BLaER1 (cell line): ENCODE measurements at regions not wholly inside any gene's neighbourhood (a gene's known extent, or its start where the extent isn't known, plus 50 kb on each side); places are given as distances from the start of the nearest gene placed in this dataset.

Experiments
- H3K27ac ChIP-seq: shearing (Covaris generic); formaldehyde crosslinking; 2 replicates; pipeline ENCODE4 v1.8.1; 2022
- H3K27me3 ChIP-seq: shearing (Covaris generic); formaldehyde crosslinking; 2 replicates; pipeline ENCODE4 v1.8.1; 2022
- H3K36me3 ChIP-seq: shearing (Covaris generic); formaldehyde crosslinking; 2 replicates; pipeline ENCODE4 v1.8.1; 2022
- H3K4me1 ChIP-seq: shearing (Covaris generic); formaldehyde crosslinking; 2 replicates; pipeline ENCODE4 v1.8.1; 2022
- H3K4me2 ChIP-seq: shearing (Covaris generic); formaldehyde crosslinking; 2 replicates; pipeline ENCODE4 v1.8.1; 2022
- H3K4me3 ChIP-seq: shearing (Covaris generic); formaldehyde crosslinking; 2 replicates; pipeline ENCODE4 v1.8.1; 2022
- H3K9ac ChIP-seq: shearing (Covaris generic); formaldehyde crosslinking; 2 replicates; pipeline ENCODE4 v1.8.1; 2022
- H3K9me3 ChIP-seq: shearing (Covaris generic); formaldehyde crosslinking; 2 replicates; pipeline ENCODE4 v1.8.1; 2022
- H4K20me1 ChIP-seq: shearing (Covaris generic); formaldehyde crosslinking; 2 replicates; pipeline ENCODE4 v1.8.1; 2022
- Cebpa-rat ChIP-seq: shearing (Covaris generic); IDR thresholded peaks from 2 replicates; pipeline ENCODE4 v1.8.1; 2022

DNA sequence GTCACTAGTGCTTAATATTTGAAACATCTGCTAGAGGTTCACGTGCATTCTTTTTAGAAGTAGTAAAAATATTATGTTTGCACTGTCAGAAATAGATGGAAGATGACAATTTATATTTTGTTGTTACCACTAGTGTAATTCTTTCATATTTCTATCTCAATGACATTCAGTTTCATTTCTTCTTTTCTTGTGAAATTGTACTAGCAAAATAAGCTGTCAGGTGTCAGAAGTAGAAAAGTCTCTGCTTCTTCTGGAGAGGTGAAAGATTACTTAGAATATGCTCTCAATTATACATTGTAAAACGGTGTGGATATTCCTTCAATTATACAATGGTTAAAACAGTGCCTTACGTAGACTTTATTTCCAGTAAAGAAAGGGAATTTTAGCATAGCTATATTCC, 395.4 kb downstream of the CSNK1G3 start:
- no peak overlapping the region for H3K4me2 ChIP-seq
- TF ChIP-seq Cebpa-rat: no peak
- no peaks in the 10 kb centered on the region for H3K27me3 ChIP-seq
- H3K4me3 ChIP-seq: no peak overlapping the region
- H4K20me1 ChIP-seq: no peaks in the 10 kb centered on the region
- H3K36me3 ChIP-seq: no peaks in the 10 kb centered on the region
- H3K9ac ChIP-seq: no peak overlapping the region
- H3K9me3 ChIP-seq: no peaks in the 10 kb centered on the region
- H3K27ac ChIP-seq: no peak overlapping the region
- H3K4me1 ChIP-seq: no peaks in the 10 kb centered on the region

DNA sequence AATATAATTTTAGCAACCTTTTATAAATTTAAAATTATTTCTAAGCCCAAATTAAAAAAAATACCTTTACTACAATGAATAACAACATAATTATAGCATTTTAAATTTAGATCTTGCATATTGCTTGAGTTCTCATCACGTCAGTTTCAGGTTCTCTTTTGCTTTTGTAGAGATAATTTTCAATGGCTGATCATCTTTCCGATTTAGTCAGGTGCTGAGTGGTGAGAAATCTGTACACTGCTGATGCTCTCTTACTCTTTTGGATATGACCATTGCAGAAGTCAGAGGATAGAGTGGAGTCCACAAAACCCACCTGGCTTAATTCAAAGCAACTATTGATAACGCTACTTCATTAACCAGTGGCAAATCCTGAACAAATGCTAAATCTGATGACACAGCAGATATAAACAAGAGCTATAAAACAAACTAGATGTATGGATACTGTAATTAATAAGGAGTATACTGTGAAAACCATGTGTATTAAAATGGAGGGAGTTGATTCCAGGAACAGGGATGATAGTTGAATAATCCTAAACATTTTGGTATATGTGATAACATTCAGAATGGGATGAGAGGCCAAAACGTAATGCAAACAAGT, 394.8 kb downstream of the CSNK1G3 start:
- Histone ChIP-seq H3K4me3 (no peak overlapping the region), H3K36me3 (no peaks in the 10 kb centered on the region), H3K27ac (no peak overlapping the region), H3K9ac (no peak overlapping the region), H4K20me1 (no peaks in the 10 kb centered on the region), H3K9me3 (no peaks in the 10 kb centered on the region), H3K4me1 (no peaks in the 10 kb centered on the region), H3K27me3 (no peaks in the 10 kb centered on the region), H3K4me2 (no peak overlapping the region)
- no peak for TF ChIP-seq Cebpa-rat

DNA sequence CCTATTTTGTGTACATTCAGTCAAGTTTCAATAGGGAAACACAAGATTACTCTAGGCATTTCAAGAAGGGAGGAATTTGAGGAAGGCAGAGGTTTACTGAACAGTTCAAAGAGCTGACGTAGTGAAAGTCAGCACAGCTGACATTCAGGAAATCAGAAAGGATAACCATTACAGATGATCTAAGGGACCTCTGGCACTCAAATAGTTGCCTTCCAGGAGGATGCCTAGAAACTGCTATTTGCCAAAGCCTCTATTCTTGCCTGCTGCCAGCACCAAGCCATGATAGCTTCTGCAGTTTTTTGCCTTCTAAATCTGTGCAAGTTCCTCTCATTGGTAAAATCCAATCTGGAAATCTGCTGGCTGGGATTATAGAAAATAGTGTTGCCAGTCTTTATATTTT, 373.1 kb downstream of the CSNK1G3 start:
- H3K27ac ChIP-seq: no peak overlapping the region
- H3K36me3 ChIP-seq: no peaks in the 10 kb centered on the region
- H4K20me1 ChIP-seq: no peaks in the 10 kb centered on the region
- no peaks in the 10 kb centered on the region for H3K9me3 ChIP-seq
- H3K27me3 ChIP-seq: no peaks in the 10 kb centered on the region
- H3K4me1 ChIP-seq: peaks cover 27% of the 10 kb centered on the region
- H3K4me3 ChIP-seq: no peak overlapping the region
- H3K4me2 ChIP-seq: no peak overlapping the region
- H3K9ac ChIP-seq: no peak overlapping the region
- no peak for TF ChIP-seq Cebpa-rat

DNA sequence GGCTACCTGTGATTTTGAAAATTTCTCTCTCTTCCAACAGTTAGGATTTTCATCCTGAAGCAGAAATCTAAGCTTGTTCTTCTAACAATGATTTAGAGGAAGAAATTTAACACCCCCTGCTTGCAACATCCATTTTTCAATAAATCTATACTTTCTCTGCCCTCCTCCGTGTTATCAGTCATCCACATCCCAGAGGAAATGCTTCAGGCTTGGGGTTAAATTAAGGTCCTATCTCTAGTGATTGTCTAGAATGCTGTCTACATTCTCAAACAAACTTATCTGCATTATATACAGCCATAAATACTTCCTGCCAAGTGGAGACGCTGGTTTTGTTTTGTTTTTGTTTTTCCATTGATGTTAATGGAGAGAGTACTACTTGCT, 371.0 kb downstream of the CSNK1G3 start:
- Histone ChIP-seq H3K27ac (no peak overlapping the region), H3K9me3 (no peaks in the 10 kb centered on the region), H3K9ac (0 out of 2 replicates have a peak overlapping the region, but pooled peaks have one; percentile 7), H3K36me3 (no peaks in the 10 kb centered on the region), H4K20me1 (no peaks in the 10 kb centered on the region), H3K27me3 (no peaks in the 10 kb centered on the region), H3K4me3 (no peak overlapping the region; the same call in 1 of the 2 replicates), H3K4me1 (peaks cover 27% of the 10 kb centered on the region), H3K4me2 (peak overlapping the region; percentile 80)
- TF ChIP-seq Cebpa-rat: no peak

DNA sequence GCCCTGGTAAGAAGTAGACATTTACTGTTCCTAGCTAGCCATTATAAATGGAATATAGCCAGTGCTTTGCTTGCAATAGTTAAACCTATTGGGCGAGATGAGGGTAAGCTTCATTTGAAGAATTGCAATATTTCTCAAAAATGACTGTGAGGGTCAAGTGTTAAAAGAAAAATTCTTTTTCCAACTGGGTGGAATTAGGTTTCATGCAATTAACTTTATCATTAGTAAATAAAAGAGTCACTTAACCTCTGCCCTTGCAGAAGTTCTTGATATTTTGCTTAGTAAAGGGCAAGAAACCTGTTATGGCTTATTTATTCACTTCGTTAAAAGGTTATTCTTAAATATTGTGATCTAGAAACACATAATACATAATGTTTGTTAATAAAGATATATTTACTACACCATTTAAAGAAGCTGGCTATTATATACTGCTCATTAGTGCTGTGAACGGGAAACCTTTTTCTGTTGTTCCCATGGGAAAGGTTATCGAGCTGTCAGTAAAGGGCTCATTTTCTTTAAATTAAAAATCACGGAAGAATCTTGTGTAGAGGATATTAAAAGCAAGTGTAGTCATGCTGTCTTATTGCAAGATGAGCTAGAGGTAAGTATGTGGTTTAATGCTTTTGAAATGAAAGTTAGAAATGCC, 370.5 kb downstream of the CSNK1G3 start:
- Histone ChIP-seq H3K27ac (no peak overlapping the region), H3K36me3 (no peaks in the 10 kb centered on the region), H3K9ac (0 out of 2 replicates have a peak overlapping the region, but pooled peaks have one; percentile 7), H3K27me3 (no peaks in the 10 kb centered on the region), H4K20me1 (no peaks in the 10 kb centered on the region), H3K4me1 (peaks cover 27% of the 10 kb centered on the region), H3K4me2 (peak overlapping the region; percentile 80), H3K9me3 (no peaks in the 10 kb centered on the region), H3K4me3 (no peak overlapping the region; the same call in 1 of the 2 replicates)
- TF ChIP-seq Cebpa-rat: no peak

DNA sequence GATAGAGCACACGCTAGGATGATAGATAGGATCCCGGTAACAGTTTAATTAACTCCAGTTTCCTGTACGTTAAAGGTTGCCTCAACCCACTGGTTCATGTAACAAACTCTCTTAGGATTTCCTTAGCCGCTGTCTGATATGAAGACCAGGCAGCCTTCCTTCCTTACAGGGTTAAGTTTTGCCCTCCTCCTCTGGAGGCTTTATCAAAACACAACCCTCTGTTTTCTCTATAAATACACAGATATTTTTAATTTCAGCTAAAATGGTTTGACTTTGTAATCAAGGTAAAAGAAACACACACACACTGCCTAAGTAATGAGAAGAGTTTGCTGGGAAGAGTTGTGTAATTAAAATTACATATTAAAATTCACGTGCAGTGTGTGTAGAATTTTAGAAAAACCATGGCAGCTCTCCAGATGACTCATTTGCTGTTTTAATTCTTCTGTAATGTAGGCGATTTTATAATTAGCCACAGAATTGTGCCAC, 369.8 kb downstream of the CSNK1G3 start:
- no peak for TF ChIP-seq Cebpa-rat
- Histone ChIP-seq H3K4me2 (peak overlapping the region; percentile 80), H3K4me1 (peaks cover 27% of the 10 kb centered on the region), H3K36me3 (no peaks in the 10 kb centered on the region), H3K27me3 (no peaks in the 10 kb centered on the region), H3K4me3 (no peak overlapping the region), H3K27ac (no peak overlapping the region), H4K20me1 (no peaks in the 10 kb centered on the region), H3K9ac (no peak overlapping the region), H3K9me3 (no peaks in the 10 kb centered on the region)

DNA sequence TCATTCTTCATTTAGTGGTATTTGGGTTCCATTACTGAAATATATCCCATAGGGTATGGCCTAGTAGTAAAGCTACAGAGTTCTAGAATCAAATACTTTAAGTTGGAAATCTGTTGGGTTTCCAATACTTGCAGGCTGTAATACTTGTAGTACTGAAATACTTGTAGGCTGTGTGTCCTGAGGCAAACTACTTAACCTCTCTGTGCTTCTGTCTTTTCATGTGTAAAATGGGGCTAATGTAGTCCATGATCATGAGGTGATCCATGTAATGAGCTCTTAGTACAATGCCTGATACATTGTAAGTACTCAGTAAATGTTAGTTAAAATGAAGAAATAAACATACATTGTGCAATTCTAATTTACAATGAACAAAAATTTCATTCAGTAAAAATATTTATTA, 368.9 kb downstream of the CSNK1G3 start:
- no peak for TF ChIP-seq Cebpa-rat
- no peak overlapping the region for H3K27ac ChIP-seq
- H4K20me1 ChIP-seq: no peaks in the 10 kb centered on the region
- no peak overlapping the region for H3K4me3 ChIP-seq
- no peak overlapping the region for H3K4me2 ChIP-seq
- H3K36me3 ChIP-seq: no peaks in the 10 kb centered on the region
- H3K4me1 ChIP-seq: peaks cover 28% of the 10 kb centered on the region
- H3K9me3 ChIP-seq: no peaks in the 10 kb centered on the region
- H3K9ac ChIP-seq: no peak overlapping the region
- no peaks in the 10 kb centered on the region for H3K27me3 ChIP-seq

DNA sequence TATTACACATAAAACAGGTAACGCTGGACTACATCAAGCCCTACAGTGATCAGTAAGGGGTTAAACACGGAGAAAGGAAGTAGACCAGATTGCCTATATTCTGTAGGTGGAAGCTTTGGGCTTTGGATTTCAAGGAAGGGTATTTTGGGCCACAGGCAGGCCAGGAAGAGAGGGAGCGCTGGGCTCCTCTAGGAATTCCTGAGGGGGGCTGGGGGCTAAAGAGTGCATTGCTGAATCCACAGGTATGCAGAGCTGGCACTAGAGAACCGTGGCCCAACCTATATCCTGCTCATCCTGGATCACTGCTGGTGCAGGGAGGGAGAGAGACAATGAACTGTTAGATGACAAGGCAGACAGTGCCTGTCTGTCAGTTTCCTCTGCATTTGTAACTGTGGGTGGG, 367.1 kb downstream of the CSNK1G3 start:
- no peaks in the 10 kb centered on the region for H4K20me1 ChIP-seq
- no peak for TF ChIP-seq Cebpa-rat
- H3K36me3 ChIP-seq: no peaks in the 10 kb centered on the region
- H3K4me1 ChIP-seq: peaks cover 43% of the 10 kb centered on the region
- no peak overlapping the region for H3K4me3 ChIP-seq
- no peak overlapping the region for H3K27ac ChIP-seq
- H3K9ac ChIP-seq: no peak overlapping the region
- H3K4me2 ChIP-seq: no peak overlapping the region
- H3K9me3 ChIP-seq: no peaks in the 10 kb centered on the region
- H3K27me3 ChIP-seq: no peaks in the 10 kb centered on the region

DNA sequence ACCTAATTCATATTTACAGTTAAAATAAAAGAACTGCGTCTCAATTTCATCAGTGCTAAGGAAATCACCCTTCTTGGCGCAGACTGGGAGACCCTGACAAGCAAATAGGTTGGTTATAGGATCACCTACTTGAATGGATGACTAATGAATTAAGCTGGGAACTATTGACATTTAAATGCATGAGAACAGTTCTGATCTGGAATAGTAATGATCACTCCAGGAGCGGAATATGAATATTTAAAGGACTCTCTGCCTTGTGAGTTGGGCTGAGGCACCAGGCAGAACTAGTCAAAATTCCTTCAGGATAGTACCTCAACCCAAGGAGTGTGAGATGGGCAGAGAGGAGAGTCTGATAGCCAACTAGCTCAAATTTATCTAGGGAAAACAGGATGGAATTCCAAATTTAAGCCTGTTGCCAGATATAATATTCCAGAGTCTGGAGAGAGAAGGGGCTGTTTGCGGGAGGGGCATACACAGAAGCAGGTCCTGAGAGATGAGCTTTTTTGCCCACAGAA, 364.4 kb downstream of the CSNK1G3 start:
- no peak overlapping the region for H3K27ac ChIP-seq
- no peaks in the 10 kb centered on the region for H3K27me3 ChIP-seq
- H3K9ac ChIP-seq: no peak overlapping the region
- H3K4me1 ChIP-seq: peaks cover 17% of the 10 kb centered on the region
- H3K36me3 ChIP-seq: no peaks in the 10 kb centered on the region
- H3K4me3 ChIP-seq: no peak overlapping the region
- TF ChIP-seq Cebpa-rat: no peak
- no peaks in the 10 kb centered on the region for H4K20me1 ChIP-seq
- H3K9me3 ChIP-seq: no peaks in the 10 kb centered on the region
- no peak overlapping the region for H3K4me2 ChIP-seq

DNA sequence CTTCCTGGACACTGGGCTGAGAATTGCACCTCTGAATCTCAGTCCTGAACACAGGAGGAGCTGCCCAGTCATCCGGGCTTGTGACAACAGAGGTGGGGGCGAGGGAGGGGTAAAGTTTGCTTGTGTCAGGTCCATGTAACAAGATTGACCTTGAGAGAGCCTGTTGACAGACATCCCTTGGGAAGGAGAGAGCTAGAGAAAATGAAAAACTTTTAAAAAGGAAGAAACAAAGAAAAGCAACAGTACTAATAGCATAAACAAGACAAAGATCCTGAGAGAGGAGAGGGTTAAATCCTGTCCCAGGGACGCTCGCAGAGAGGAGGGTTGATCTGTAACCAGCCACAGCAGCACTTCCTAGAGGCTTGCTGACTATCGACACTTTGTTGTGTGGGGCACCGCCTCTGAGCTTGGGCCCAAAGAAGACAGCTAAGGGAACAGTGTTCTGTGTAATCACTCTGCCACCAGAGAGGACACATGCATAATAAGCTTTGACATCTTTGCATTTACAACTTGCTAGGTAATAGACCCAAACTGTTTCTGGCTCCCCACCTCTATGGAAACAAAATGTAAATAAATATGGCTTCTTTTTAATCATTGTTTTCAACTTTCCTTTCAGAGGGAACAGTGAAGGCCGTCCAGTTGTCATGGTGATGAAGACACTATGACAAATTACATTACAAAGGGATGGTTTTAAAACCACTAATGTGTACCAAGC, 363.7 kb downstream of the CSNK1G3 start:
- Histone ChIP-seq H3K27me3 (no peaks in the 10 kb centered on the region), H3K9ac (no peak overlapping the region), H4K20me1 (no peaks in the 10 kb centered on the region), H3K27ac (no peak overlapping the region), H3K4me1 (peaks cover 16% of the 10 kb centered on the region), H3K36me3 (no peaks in the 10 kb centered on the region), H3K4me3 (no peak overlapping the region), H3K4me2 (peak overlapping the region; percentile 21; the same call in 1 of the 2 replicates), H3K9me3 (no peaks in the 10 kb centered on the region)
- no peak for TF ChIP-seq Cebpa-rat
